H9 (cell line): ENCODE measurements at regions not wholly inside any gene's neighbourhood (a gene's known extent, or its start where the extent isn't known, plus 50 kb on each side); places are given as distances from the start of the nearest gene placed in this dataset.

Experiments used
- DNase-seq: peaks from one replicate; pipeline ENCODE4 v3.0.0-alpha.2; 2017
- H2AFZ ChIP-seq: one replicate; pipeline ENCODE4 v1.6.1; 2013; ENCODE audit warnings: mild to moderate bottlenecking, low read length, control low read depth, moderate library complexity
- H2AK5ac ChIP-seq: 2 replicates; pipeline ENCODE4 v1.6.1; 2013; ENCODE audit warnings: low read length, control low read depth, mixed read lengths; ENCODE audit not compliant: insufficient read length
- H2BK120ac ChIP-seq: one replicate; pipeline ENCODE4 v1.6.1; 2013; ENCODE audit warnings: low read depth, mild to moderate bottlenecking, low read length, control low read depth, inconsistent platforms; ENCODE audit not compliant: poor library complexity, severe bottlenecking
- H2BK12ac ChIP-seq: 2 replicates; pipeline ENCODE4 v1.6.1; 2013; ENCODE audit warnings: low read length, control low read depth, mixed read lengths, low read depth; ENCODE audit not compliant: insufficient read length
- H2BK15ac ChIP-seq: 2 replicates; pipeline ENCODE4 v1.6.1; 2013; ENCODE audit warnings: low read depth, low read length, control low read depth
- H2BK20ac ChIP-seq: one replicate; pipeline ENCODE4 v1.6.1; 2013; ENCODE audit warnings: low read depth, mild to moderate bottlenecking, low read length, control low read depth, inconsistent platforms; ENCODE audit not compliant: poor library complexity, severe bottlenecking
- H2BK5ac ChIP-seq: 2 replicates; pipeline ENCODE4 v1.6.1; 2013; ENCODE audit warnings: low read length, control low read depth, mixed read lengths; ENCODE audit not compliant: insufficient read length
- H3K14ac ChIP-seq: 2 replicates; pipeline ENCODE4 v1.6.1; 2013; ENCODE audit warnings: low read length, control low read depth; ENCODE audit not compliant: insufficient read depth
- H3K18ac ChIP-seq: 2 replicates; pipeline ENCODE4 v1.6.1; 2013; ENCODE audit warnings: low read depth, mild to moderate bottlenecking, mixed read lengths, low read length, control low read depth; ENCODE audit not compliant: insufficient read length
- H3K23ac ChIP-seq: 2 replicates; pipeline ENCODE4 v1.6.1; 2013; ENCODE audit warnings: low read length, control low read depth, mixed read lengths, low read depth; ENCODE audit not compliant: insufficient read length
- H3K23me2 ChIP-seq: 2 replicates; pipeline ENCODE4 v1.6.1; 2013; ENCODE audit warnings: low read depth, mild to moderate bottlenecking, mixed read lengths, low read length, control low read depth; ENCODE audit not compliant: insufficient read length, poor library complexity, severe bottlenecking
- H3K27ac ChIP-seq: 2 replicates; pipeline ENCODE4 v1.5.1; 2013; ENCODE audit warnings: low read length, control low read depth, mixed read lengths, low read depth; ENCODE audit not compliant: insufficient read length
- H3K27me3 ChIP-seq: 2 replicates; pipeline ENCODE4 v1.6.1; 2013; ENCODE audit warnings: low read length, control low read depth, inconsistent platforms; ENCODE audit not compliant: insufficient read depth
- H3K4ac ChIP-seq: 2 replicates; pipeline ENCODE4 v1.6.1; 2013; ENCODE audit warnings: low read depth, mild to moderate bottlenecking, control low read depth, inconsistent platforms, low read length, moderate library complexity
- H3K4me1 ChIP-seq: 2 replicates; pipeline ENCODE4 v1.6.1; 2013; ENCODE audit warnings: low read length, control low read depth, inconsistent platforms; ENCODE audit not compliant: insufficient read depth
- H3K4me2 ChIP-seq: 2 replicates; pipeline ENCODE4 v1.6.1; 2013; ENCODE audit warnings: low read length, control low read depth, mixed read lengths; ENCODE audit not compliant: insufficient read length, insufficient read depth
- H3K56ac ChIP-seq: 2 replicates; pipeline ENCODE4 v1.6.1; 2013; ENCODE audit warnings: low read depth, mild to moderate bottlenecking, mixed read lengths, low read length, control low read depth; ENCODE audit not compliant: insufficient read length
- H3K79me1 ChIP-seq: 2 replicates; pipeline ENCODE4 v1.6.1; 2013; ENCODE audit warnings: low read depth, mild to moderate bottlenecking, moderate library complexity, low read length, control low read depth, inconsistent platforms; ENCODE audit not compliant: insufficient read depth, poor library complexity, severe bottlenecking
- H3K79me2 ChIP-seq: 2 replicates; pipeline ENCODE4 v1.6.1; 2013; ENCODE audit warnings: low read length, control low read depth, inconsistent platforms; ENCODE audit not compliant: insufficient read depth
- H3K9ac ChIP-seq: 2 replicates; pipeline ENCODE4 v1.6.1; 2013; ENCODE audit warnings: low read length, control low read depth, mixed read lengths; ENCODE audit not compliant: insufficient read length; ENCODE audit errors: extremely low read depth
- H3K9me3 ChIP-seq: one replicate; pipeline ENCODE4 v1.6.1; 2013; ENCODE audit warnings: low read depth, low read length, inconsistent platforms; ENCODE audit not compliant: control insufficient read depth
- H3T11ph ChIP-seq: one replicate; pipeline ENCODE4 v1.6.1; 2013; ENCODE audit warnings: mild to moderate bottlenecking, low read length, control low read depth, inconsistent platforms
- H4K20me1 ChIP-seq: one replicate; pipeline ENCODE4 v1.6.1; 2013; ENCODE audit not compliant: control insufficient read depth, insufficient read length, insufficient read depth
- H4K5ac ChIP-seq: 2 replicates; pipeline ENCODE4 v1.6.1; 2013; ENCODE audit warnings: low read depth, mild to moderate bottlenecking, mixed read lengths, low read length, control low read depth; ENCODE audit not compliant: insufficient read length
- H4K8ac ChIP-seq: replicated peaks from 2 replicates; pipeline ENCODE4 v1.6.1; 2013; ENCODE audit warnings: low read length, control low read depth, mixed read lengths, low read depth; ENCODE audit not compliant: insufficient read length
- H4K91ac ChIP-seq: 2 replicates; pipeline ENCODE4 v1.6.1; 2013; ENCODE audit warnings: low read depth, mild to moderate bottlenecking, moderate library complexity, mixed read lengths, low read length, control low read depth; ENCODE audit not compliant: insufficient read length
- H3K27ac Mint-ChIP-seq, 3 experiments: 2 replicates in 2 of 3; 3 replicates in 1 of 3; pipeline ENCODE4 v1.8.0; 2020 to 2021; ENCODE audit warnings: mixed read lengths in 3 of 3, mild to moderate bottlenecking in 1 of 3, moderate library complexity in 1 of 3
- H3K27me3 Mint-ChIP-seq: 2 replicates; pipeline ENCODE4 v1.8.0; 2021; ENCODE audit warnings: low read depth, mild to moderate bottlenecking, moderate library complexity, mixed read lengths
- H3K36me3 Mint-ChIP-seq, 3 experiments: 2 replicates in 2 of 3; 3 replicates in 1 of 3; pipeline ENCODE4 v1.8.0; 2020 to 2021; ENCODE audit warnings: low read depth in 3 of 3, mixed read lengths in 3 of 3; ENCODE audit not compliant: insufficient read depth in 1 of 3
- H3K4me1 Mint-ChIP-seq, 2 experiments: 2 replicates each; pipeline ENCODE4 v1.8.0; 2020; ENCODE audit warnings: mixed read lengths in 2 of 2
- H3K4me3 Mint-ChIP-seq, 2 experiments: 2 replicates in 1 of 2; 3 replicates in 1 of 2; pipeline ENCODE4 v1.8.0; 2020 to 2021; ENCODE audit warnings: mild to moderate bottlenecking in 2 of 2, mixed read lengths in 2 of 2, moderate library complexity in 1 of 2
- H3K9me3 Mint-ChIP-seq, 2 experiments: 2 replicates in 1 of 2; 3 replicates in 1 of 2; pipeline ENCODE4 v1.8.0; 2020; ENCODE audit warnings: mild to moderate bottlenecking in 2 of 2, mixed read lengths in 2 of 2, moderate library complexity in 1 of 2
- WGBS: extraction: QIAGEN DNeasy Blood & Tissue Kit; methylation state at CpG from one replicate; pipeline ENCODE4 v1.1.7; 2013; ENCODE audit warnings: missing lambda C conversion rate, low lambda C conversion rate, mixed read lengths; ENCODE audit not compliant: insufficient read length; ENCODE audit errors: extremely low coverage; 5-methylcytosine and 5-hydroxymethylcytosine counted together
- TF ChIP-seq, protein P1 (sequence below): fragments of 200-600 bp; sonication (generic); conservative IDR thresholded peaks from 3 replicates; pipeline ENCODE4 v1.8.0; 2021; ENCODE audit warnings: antibody characterized with exemption, mild to moderate bottlenecking

GRCh38 chr10:25114036-25114411, 60.8 kb upstream of the GPR158 start:
- no peak overlapping the region for H2AK5ac ChIP-seq
- H3K4me3 Mint-ChIP-seq = no peak overlapping the region
- H2BK5ac ChIP-seq = no peak overlapping the region
- H3T11ph ChIP-seq = no peak overlapping the region
- no peak overlapping the region for H2BK20ac ChIP-seq
- no peak overlapping the region for H3K4ac ChIP-seq
- no peak overlapping the region for H2BK120ac ChIP-seq
- no peak overlapping the region for H3K14ac ChIP-seq
- no CpG with 5 or more reads among the region's 2 CpGs for WGBS
- no peak overlapping the region for H3K23ac ChIP-seq
- no peak overlapping the region for H4K8ac ChIP-seq
- H4K20me1 ChIP-seq = no peaks in the 10 kb centered on the region
- H3K4me1 Mint-ChIP-seq = peaks cover 19 to 33% of the 10 kb centered on the region in 2 experiments
- no peaks in the 10 kb centered on the region for H3K9me3 ChIP-seq
- TF ChIP-seq, protein P1, sequence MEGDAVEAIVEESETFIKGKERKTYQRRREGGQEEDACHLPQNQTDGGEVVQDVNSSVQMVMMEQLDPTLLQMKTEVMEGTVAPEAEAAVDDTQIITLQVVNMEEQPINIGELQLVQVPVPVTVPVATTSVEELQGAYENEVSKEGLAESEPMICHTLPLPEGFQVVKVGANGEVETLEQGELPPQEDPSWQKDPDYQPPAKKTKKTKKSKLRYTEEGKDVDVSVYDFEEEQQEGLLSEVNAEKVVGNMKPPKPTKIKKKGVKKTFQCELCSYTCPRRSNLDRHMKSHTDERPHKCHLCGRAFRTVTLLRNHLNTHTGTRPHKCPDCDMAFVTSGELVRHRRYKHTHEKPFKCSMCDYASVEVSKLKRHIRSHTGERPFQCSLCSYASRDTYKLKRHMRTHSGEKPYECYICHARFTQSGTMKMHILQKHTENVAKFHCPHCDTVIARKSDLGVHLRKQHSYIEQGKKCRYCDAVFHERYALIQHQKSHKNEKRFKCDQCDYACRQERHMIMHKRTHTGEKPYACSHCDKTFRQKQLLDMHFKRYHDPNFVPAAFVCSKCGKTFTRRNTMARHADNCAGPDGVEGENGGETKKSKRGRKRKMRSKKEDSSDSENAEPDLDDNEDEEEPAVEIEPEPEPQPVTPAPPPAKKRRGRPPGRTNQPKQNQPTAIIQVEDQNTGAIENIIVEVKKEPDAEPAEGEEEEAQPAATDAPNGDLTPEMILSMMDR = no peak
- no peak overlapping the region for H2BK12ac ChIP-seq
- H3K4me2 ChIP-seq = no peak overlapping the region
- H3K79me2 ChIP-seq = no peaks in the 10 kb centered on the region
- no peak overlapping the region for H4K5ac ChIP-seq
- no peak overlapping the region for H3K27ac ChIP-seq
- H2BK15ac ChIP-seq = no peak overlapping the region
- no peaks in the 10 kb centered on the region for H3K27me3 ChIP-seq
- no peak overlapping the region for H3K27ac Mint-ChIP-seq
- no peaks in the 10 kb centered on the region for H3K4me1 ChIP-seq
- H3K56ac ChIP-seq = no peak overlapping the region
- H2AFZ ChIP-seq = no peak overlapping the region
- no peak overlapping the region for H3K9ac ChIP-seq
- no peaks in the 10 kb centered on the region for H3K79me1 ChIP-seq
- no peak overlapping the region for H3K18ac ChIP-seq
- H3K23me2 ChIP-seq = no peaks in the 10 kb centered on the region
- H4K91ac ChIP-seq = no peak overlapping the region
- H3K36me3 Mint-ChIP-seq = no peaks in the 10 kb centered on the region
- H3K9me3 Mint-ChIP-seq = no peaks in the 10 kb centered on the region; a peak in 1 of 5 replicates
- no peak for DNase-seq
- peaks cover 2% of the 10 kb centered on the region for H3K27me3 Mint-ChIP-seq
